Neural cell (in vitro differentiated cells): ENCODE measurements at regions not wholly inside any gene's neighbourhood (a gene's known extent, or its start where the extent isn't known, plus 50 kb on each side); places are given as distances from the start of the nearest gene placed in this dataset.

ENCODE experiments used
- RAD21 ChIP-seq: fragments of 450-650 bp; conservative IDR thresholded peaks from 2 replicates; pipeline ENCODE4 v1.6.1; 2014; ENCODE audit warnings: antibody characterized with exemption, mild to moderate bottlenecking, moderate library complexity
- TAF1 ChIP-seq: IDR thresholded peaks from 2 replicates; pipeline ENCODE4 v1.6.1; 2012; ENCODE audit warnings: low read depth
- TF ChIP-seq, protein P1 (sequence below): fragments of 450-650 bp; IDR thresholded peaks from 2 replicates; pipeline ENCODE4 v1.5.1; 2014; ENCODE audit warnings: antibody characterized with exemption, mild to moderate bottlenecking, moderate library complexity; ENCODE audit not compliant: poor library complexity, severe bottlenecking

- TF ChIP-seq, protein P1, sequence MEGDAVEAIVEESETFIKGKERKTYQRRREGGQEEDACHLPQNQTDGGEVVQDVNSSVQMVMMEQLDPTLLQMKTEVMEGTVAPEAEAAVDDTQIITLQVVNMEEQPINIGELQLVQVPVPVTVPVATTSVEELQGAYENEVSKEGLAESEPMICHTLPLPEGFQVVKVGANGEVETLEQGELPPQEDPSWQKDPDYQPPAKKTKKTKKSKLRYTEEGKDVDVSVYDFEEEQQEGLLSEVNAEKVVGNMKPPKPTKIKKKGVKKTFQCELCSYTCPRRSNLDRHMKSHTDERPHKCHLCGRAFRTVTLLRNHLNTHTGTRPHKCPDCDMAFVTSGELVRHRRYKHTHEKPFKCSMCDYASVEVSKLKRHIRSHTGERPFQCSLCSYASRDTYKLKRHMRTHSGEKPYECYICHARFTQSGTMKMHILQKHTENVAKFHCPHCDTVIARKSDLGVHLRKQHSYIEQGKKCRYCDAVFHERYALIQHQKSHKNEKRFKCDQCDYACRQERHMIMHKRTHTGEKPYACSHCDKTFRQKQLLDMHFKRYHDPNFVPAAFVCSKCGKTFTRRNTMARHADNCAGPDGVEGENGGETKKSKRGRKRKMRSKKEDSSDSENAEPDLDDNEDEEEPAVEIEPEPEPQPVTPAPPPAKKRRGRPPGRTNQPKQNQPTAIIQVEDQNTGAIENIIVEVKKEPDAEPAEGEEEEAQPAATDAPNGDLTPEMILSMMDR: no peak
- TF ChIP-seq RAD21: no peak
- TF ChIP-seq TAF1: no peak
Measured at GRCh38 chr5:35442885-35443639, 174.6 kb upstream of the SPEF2 start.
